ENCODE measurements at regions not wholly inside any gene's neighbourhood (a gene's known extent, or its start where the extent isn't known, plus 50 kb on each side); places are given as distances from the start of the nearest gene placed in this dataset.
"Not testable (repeated sequence)": the region's sequence is repeated elsewhere in the genome, so short reads cannot be mapped to it uniquely, and the experiment has no call there.

- no peak for DNase-seq
Measured at GRCh38 chr16:65280845-65281512, 159.1 kb upstream of the CDH11 start.

- no peak for DNase-seq
Measured at GRCh38 chr16:65279576-65279975, 157.7 kb upstream of the CDH11 start.

GRCh38 chr16:65278874-65279273 lies 157.0 kb upstream of the CDH11 start:
- DNase-seq, result no peak

- DNase-seq, result no peak
Measured at GRCh38 chr16:65274566-65274965, 152.7 kb upstream of the CDH11 start.

- no peak for DNase-seq
Measured at GRCh38 chr16:65272699-65273414, 151.0 kb upstream of the CDH11 start.

GRCh38 chr16:65271996-65272395 lies 150.1 kb upstream of the CDH11 start:
- no peak for DNase-seq

GRCh38 chr16:65268331-65268730 lies 146.5 kb upstream of the CDH11 start:
- DNase-seq, result no peak

- no peak for DNase-seq
Measured at GRCh38 chr16:65263896-65264295, 142.0 kb upstream of the CDH11 start.

- no peak for DNase-seq
Measured at GRCh38 chr16:65260746-65261145, 138.9 kb upstream of the CDH11 start.

GRCh38 chr16:65254144-65254543 lies 132.3 kb upstream of the CDH11 start:
- DNase-seq, result no peak

GRCh38 chr16:65249768-65250167 lies 127.9 kb upstream of the CDH11 start:
- DNase-seq, result no peak

- no peak for DNase-seq
Measured at GRCh38 chr16:65244787-65245186, 122.9 kb upstream of the CDH11 start.

- DNase-seq, result no peak
Measured at GRCh38 chr16:65235339-65236177, 113.7 kb upstream of the CDH11 start.

- DNase-seq, result not testable (repeated sequence)
Measured at GRCh38 chr16:65234721-65235320, 113.0 kb upstream of the CDH11 start.

- DNase-seq, result no peak
Measured at GRCh38 chr16:65229191-65229662, 107.4 kb upstream of the CDH11 start.

GRCh38 chr16:65227150-65227835 lies 105.4 kb upstream of the CDH11 start:
- DNase-seq, result no peak

GRCh38 chr16:65226077-65226476 lies 104.2 kb upstream of the CDH11 start:
- no peak for DNase-seq

- no peak for DNase-seq
Measured at GRCh38 chr16:65225488-65225887, 103.6 kb upstream of the CDH11 start.

GRCh38 chr16:65224994-65225393 lies 103.1 kb upstream of the CDH11 start:
- no peak for DNase-seq

GRCh38 chr16:65224471-65224870 lies 102.6 kb upstream of the CDH11 start:
- DNase-seq, result no peak

- no peak for DNase-seq
Measured at GRCh38 chr16:65223335-65223734, 101.5 kb upstream of the CDH11 start.

- DNase-seq, result no peak
Measured at GRCh38 chr16:65222536-65222935, 100.7 kb upstream of the CDH11 start.

- no peak for DNase-seq
Measured at GRCh38 chr16:65222049-65222448, 100.2 kb upstream of the CDH11 start.
